SK-N-SH treated with all-trans-retinoic acid at 6 μM for 48 hours (cell line): ENCODE measurements at regions not wholly inside any gene's neighbourhood (a gene's known extent, or its start where the extent isn't known, plus 50 kb on each side); places are given as distances from the start of the nearest gene placed in this dataset.
A peak's percentile ranks its signal among the peaks of the same experiment; 100 is the strongest.

Experiments used
- ATAC-seq: fragments of 200-7000 bp; cut with Tn5 transposase; 3 replicates; pipeline ENCODE4 v1.9.1; 2020; ENCODE audit warnings: mild to moderate bottlenecking, moderate library complexity
- ARNTL ChIP-seq: fragments of 450-650 bp; formaldehyde crosslinking; IDR thresholded peaks from 2 replicates; pipeline ENCODE4 v1.5.0; 2020; ENCODE audit warnings: low read depth, mild to moderate bottlenecking, moderate library complexity, borderline replicate concordance
- CREB5 ChIP-seq: fragments of 250-450 bp; sonication (Bioruptor Pico); IDR thresholded peaks from 2 replicates; pipeline ENCODE4 v1.5.1; 2020; ENCODE audit warnings: low read depth, mild to moderate bottlenecking, moderate library complexity
- CSDC2 ChIP-seq: fragments of 250-450 bp; sonication (Bioruptor Pico); IDR thresholded peaks from 2 replicates; pipeline ENCODE4 v1.5.0; 2020; ENCODE audit warnings: mild to moderate bottlenecking, moderate library complexity
- ESRRG ChIP-seq: fragments of 250-450 bp; sonication (Bioruptor Pico); IDR thresholded peaks from 2 replicates; pipeline ENCODE4 v1.6.1; 2021; ENCODE audit warnings: mild to moderate bottlenecking
- GLIS3 ChIP-seq: fragments of 250-450 bp; sonication (Bioruptor Pico); IDR thresholded peaks from 2 replicates; pipeline ENCODE4 v1.5.0; 2020; ENCODE audit warnings: mild to moderate bottlenecking, moderate library complexity
- ISL1 ChIP-seq: fragments of 250-450 bp; sonication (Bioruptor Pico); IDR thresholded peaks from 2 replicates; pipeline ENCODE4 v2.1.2; 2022; ENCODE audit warnings: mild to moderate bottlenecking, moderate library complexity
- OSR1 ChIP-seq: fragments of 250-450 bp; sonication (Bioruptor Pico); IDR thresholded peaks from 2 replicates; pipeline ENCODE4 v1.8.0; 2022; ENCODE audit warnings: moderate library complexity, mild to moderate bottlenecking, inconsistent platforms
- PATZ1 ChIP-seq: fragments of 250-450 bp; sonication (Bioruptor Pico); IDR thresholded peaks from 2 replicates; pipeline ENCODE4 v1.8.0; 2020; ENCODE audit warnings: mild to moderate bottlenecking, moderate library complexity, borderline replicate concordance
- POU6F1 ChIP-seq: fragments of 250-450 bp; sonication (Bioruptor Pico); IDR thresholded peaks from 2 replicates; pipeline ENCODE4 v1.8.0; 2021; ENCODE audit warnings: low read depth, mild to moderate bottlenecking, moderate library complexity, borderline replicate concordance
- PPARA ChIP-seq: fragments of 250-450 bp; sonication (Bioruptor Pico); IDR thresholded peaks from 2 replicates; pipeline ENCODE4 v1.5.0; 2020; ENCODE audit warnings: mild to moderate bottlenecking, borderline replicate concordance
- RARB ChIP-seq: fragments of 250-450 bp; sonication (Bioruptor Pico); IDR thresholded peaks from 2 replicates; pipeline ENCODE4 v1.8.0; 2021; ENCODE audit warnings: mild to moderate bottlenecking, moderate library complexity
- SNAI2 ChIP-seq: fragments of 250-450 bp; sonication (Bioruptor Pico); IDR thresholded peaks from 2 replicates; pipeline ENCODE4 v1.5.0; 2020; ENCODE audit warnings: mild to moderate bottlenecking, moderate library complexity
- TCF4 ChIP-seq: fragments of 250-450 bp; sonication (Bioruptor Pico); IDR thresholded peaks from 2 replicates; pipeline ENCODE4 v1.8.0; 2021; ENCODE audit warnings: mild to moderate bottlenecking, moderate library complexity, borderline replicate concordance
- TSHZ2 ChIP-seq: fragments of 250-450 bp; sonication (Bioruptor Pico); IDR thresholded peaks from 2 replicates; pipeline ENCODE4 v1.5.0; 2020; ENCODE audit warnings: mild to moderate bottlenecking, moderate library complexity
- ZC3H10 ChIP-seq: fragments of 250-450 bp; sonication (Bioruptor Pico); IDR thresholded peaks from 2 replicates; pipeline ENCODE4 v1.5.1; 2021; ENCODE audit warnings: mild to moderate bottlenecking, moderate library complexity
- ZFP3 ChIP-seq: fragments of 250-450 bp; sonication (Bioruptor Pico); IDR thresholded peaks from 2 replicates; pipeline ENCODE4 v1.5.0; 2020; ENCODE audit warnings: mild to moderate bottlenecking, moderate library complexity
- ZFP30 ChIP-seq: fragments of 450-650 bp; formaldehyde crosslinking; IDR thresholded peaks from 2 replicates; pipeline ENCODE4 v1.5.0; 2022; ENCODE audit warnings: mild to moderate bottlenecking, moderate library complexity
- ZNF565 ChIP-seq: fragments of 450-650 bp; formaldehyde crosslinking; conservative IDR thresholded peaks from 2 replicates; pipeline ENCODE4 v1.5.0; 2020; ENCODE audit warnings: low read depth, mild to moderate bottlenecking, moderate library complexity
- ZNF70 ChIP-seq: fragments of 450-650 bp; formaldehyde crosslinking; IDR thresholded peaks from 2 replicates; pipeline ENCODE4 v1.5.0; 2020; ENCODE audit warnings: mild to moderate bottlenecking, moderate library complexity
- ZNF8 ChIP-seq: fragments of 450-650 bp; formaldehyde crosslinking; IDR thresholded peaks from 2 replicates; pipeline ENCODE4 v1.5.0; 2020; ENCODE audit warnings: mild to moderate bottlenecking, moderate library complexity

- peak; percentile 87 for ATAC-seq
- TF ChIP-seq ARNTL = no peak
- no peak for TF ChIP-seq CREB5
- no peak for TF ChIP-seq ISL1 (CRISPR knock-in tag)
- no peak for TF ChIP-seq ZNF70 (CRISPR knock-in tag)
- TF ChIP-seq POU6F1 (CRISPR knock-in tag) = no peak
- no peak for TF ChIP-seq CSDC2 (CRISPR knock-in tag)
- TF ChIP-seq GLIS3 = no peak
- no peak for TF ChIP-seq ZC3H10 (CRISPR knock-in tag)
- TF ChIP-seq PPARA (CRISPR knock-in tag) = no peak
- TF ChIP-seq SNAI2 = no peak
- TF ChIP-seq ZFP30 (CRISPR knock-in tag) = no peak
- TF ChIP-seq ZNF8 (CRISPR knock-in tag) = no peak
- no peak for TF ChIP-seq TSHZ2 (CRISPR knock-in tag)
- no peak for TF ChIP-seq OSR1 (CRISPR knock-in tag)
Measured at GRCh38 chr1:228664399-228664914, 70.8 kb upstream of the RHOU start.

- TF ChIP-seq ZC3H10 (CRISPR knock-in tag) (no peak), PATZ1 (no peak), RARB (CRISPR knock-in tag) (no peak), ZNF8 (CRISPR knock-in tag) (no peak), TCF4 (CRISPR knock-in tag) (no peak), ZNF565 (CRISPR knock-in tag) (no peak), PPARA (CRISPR knock-in tag) (no peak), CREB5 (no peak), ZNF70 (CRISPR knock-in tag) (no peak), POU6F1 (CRISPR knock-in tag) (no peak), SNAI2 (no peak), ESRRG (CRISPR knock-in tag) (no peak), ZFP30 (CRISPR knock-in tag) (no peak), ZFP3 (CRISPR knock-in tag) (no peak), CSDC2 (CRISPR knock-in tag) (no peak), TSHZ2 (CRISPR knock-in tag) (no peak), GLIS3 (no peak)
- ATAC-seq = no peak
Measured at GRCh38 chr1:228666686-228667623, 68.3 kb upstream of the RHOU start.
